ENCODE measurements at regions not wholly inside any gene's neighbourhood (a gene's known extent, or its start where the extent isn't known, plus 50 kb on each side); places are given as distances from the start of the nearest gene placed in this dataset.

DNA sequence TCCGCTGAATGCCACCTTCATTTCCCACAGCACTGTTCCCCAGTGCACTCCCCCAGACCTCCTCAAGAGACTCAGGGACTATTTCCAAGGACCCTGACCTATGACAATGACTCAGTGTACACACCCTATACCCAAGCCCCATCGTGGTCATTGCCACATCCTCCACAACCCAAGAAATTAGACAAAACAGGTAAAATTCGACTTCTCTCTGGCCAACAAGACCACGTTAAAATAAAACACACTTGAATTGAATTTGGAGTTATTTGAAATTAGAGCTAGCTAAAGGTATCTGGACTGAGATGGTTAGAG, 126.4 kb upstream of the NCK2 start:
- Histone ChIP-seq H3K4me2 (ENCODE audit: low read depth, low read length, poor library complexity, severe bottlenecking) (no peak overlapping the region), H3K4me3 (ENCODE audit: low read length, poor library complexity, severe bottlenecking) (no peak overlapping the region), H3K36me3 (ENCODE audit: insufficient read depth, low read length) (no peaks in the 10 kb centered on the region), H3F3A (ENCODE audit: low read depth) (no peaks in the 10 kb centered on the region), H3K9ac (ENCODE audit: low read depth, low read length, poor library complexity, severe bottlenecking) (no peak overlapping the region), H3K9me3 (ENCODE audit: insufficient read depth, low read depth, low read length) (no peaks in the 10 kb centered on the region), H3K79me2 (ENCODE audit: insufficient read depth, low read length) (no peaks in the 10 kb centered on the region), H2AFZ (ENCODE audit: low read length) (no peak overlapping the region), H3K27me3 (ENCODE audit: insufficient read depth, low read length, poor library complexity, severe bottlenecking) (no peaks in the 10 kb centered on the region), H3K4me1 (ENCODE audit: insufficient read depth, low read length, poor library complexity, severe bottlenecking) (no peaks in the 10 kb centered on the region), H4K20me1 (ENCODE audit: insufficient read depth, low read length, poor library complexity, severe bottlenecking) (no peaks in the 10 kb centered on the region), H3K9me2 (replicated peaks; ENCODE audit: low read depth, low read length) (no peaks in the 10 kb centered on the region)
- TF ChIP-seq EZH2phosphoT487 (IDR thresholded peaks at IDR 0.05; ENCODE audit: borderline replicate concordance) = no peak
- TF ChIP-seq, protein P1, sequence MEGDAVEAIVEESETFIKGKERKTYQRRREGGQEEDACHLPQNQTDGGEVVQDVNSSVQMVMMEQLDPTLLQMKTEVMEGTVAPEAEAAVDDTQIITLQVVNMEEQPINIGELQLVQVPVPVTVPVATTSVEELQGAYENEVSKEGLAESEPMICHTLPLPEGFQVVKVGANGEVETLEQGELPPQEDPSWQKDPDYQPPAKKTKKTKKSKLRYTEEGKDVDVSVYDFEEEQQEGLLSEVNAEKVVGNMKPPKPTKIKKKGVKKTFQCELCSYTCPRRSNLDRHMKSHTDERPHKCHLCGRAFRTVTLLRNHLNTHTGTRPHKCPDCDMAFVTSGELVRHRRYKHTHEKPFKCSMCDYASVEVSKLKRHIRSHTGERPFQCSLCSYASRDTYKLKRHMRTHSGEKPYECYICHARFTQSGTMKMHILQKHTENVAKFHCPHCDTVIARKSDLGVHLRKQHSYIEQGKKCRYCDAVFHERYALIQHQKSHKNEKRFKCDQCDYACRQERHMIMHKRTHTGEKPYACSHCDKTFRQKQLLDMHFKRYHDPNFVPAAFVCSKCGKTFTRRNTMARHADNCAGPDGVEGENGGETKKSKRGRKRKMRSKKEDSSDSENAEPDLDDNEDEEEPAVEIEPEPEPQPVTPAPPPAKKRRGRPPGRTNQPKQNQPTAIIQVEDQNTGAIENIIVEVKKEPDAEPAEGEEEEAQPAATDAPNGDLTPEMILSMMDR (conservative IDR thresholded peaks at IDR 0.05; ENCODE audit: low read length) = no peak

DNA sequence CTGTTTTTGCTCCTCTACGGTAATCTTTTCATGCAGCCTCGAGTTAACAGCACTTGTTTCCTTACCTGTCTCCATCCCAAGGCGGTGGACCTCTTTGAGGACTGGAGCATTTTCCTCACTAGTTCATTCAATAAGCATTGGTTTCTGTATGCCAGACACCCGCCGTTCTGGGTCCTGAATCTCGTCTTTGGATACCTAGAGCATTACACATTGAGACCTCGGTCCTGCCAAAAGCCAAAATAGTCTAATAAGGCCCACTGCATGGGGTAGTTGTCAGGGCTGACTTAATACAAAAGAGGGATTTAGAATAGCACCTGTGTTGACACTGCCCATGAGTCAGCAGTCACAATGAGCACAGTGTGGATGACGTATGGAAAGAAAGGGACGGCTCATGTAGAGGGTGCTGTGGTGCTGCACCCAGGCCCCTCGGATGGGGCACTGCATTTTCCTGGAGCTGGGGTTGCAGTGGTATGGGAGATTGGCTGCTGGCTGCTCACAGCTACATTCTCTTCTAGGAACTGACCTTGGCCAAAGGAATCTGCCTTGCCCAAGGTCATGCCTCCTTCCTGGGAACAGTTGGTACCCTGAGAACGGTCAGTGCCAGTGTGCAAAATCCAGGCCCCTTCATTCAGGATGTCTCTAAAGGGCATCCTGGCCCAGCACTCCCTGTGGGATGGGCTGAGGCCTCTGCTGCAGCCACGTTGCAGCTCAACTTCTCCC, 126.9 kb upstream of the NCK2 start:
- Histone ChIP-seq H3F3A (ENCODE audit: low read depth) (no peaks in the 10 kb centered on the region), H3K79me2 (ENCODE audit: insufficient read depth, low read length) (no peaks in the 10 kb centered on the region), H3K27me3 (ENCODE audit: insufficient read depth, low read length, poor library complexity, severe bottlenecking) (no peaks in the 10 kb centered on the region), H3K9ac (ENCODE audit: low read depth, low read length, poor library complexity, severe bottlenecking) (no peak overlapping the region), H3K9me2 (replicated peaks; ENCODE audit: low read depth, low read length) (no peaks in the 10 kb centered on the region), H3K36me3 (ENCODE audit: insufficient read depth, low read length) (no peaks in the 10 kb centered on the region), H3K9me3 (ENCODE audit: insufficient read depth, low read depth, low read length) (no peaks in the 10 kb centered on the region), H4K20me1 (ENCODE audit: insufficient read depth, low read length, poor library complexity, severe bottlenecking) (no peaks in the 10 kb centered on the region), H2AFZ (ENCODE audit: low read length) (no peak overlapping the region), H3K4me3 (ENCODE audit: low read length, poor library complexity, severe bottlenecking) (no peak overlapping the region), H3K4me1 (ENCODE audit: insufficient read depth, low read length, poor library complexity, severe bottlenecking) (no peaks in the 10 kb centered on the region), H3K4me2 (ENCODE audit: low read depth, low read length, poor library complexity, severe bottlenecking) (no peak overlapping the region)
- TF ChIP-seq EZH2phosphoT487 (IDR thresholded peaks at IDR 0.05; ENCODE audit: borderline replicate concordance) = no peak
- TF ChIP-seq, protein P1 (conservative IDR thresholded peaks at IDR 0.05; ENCODE audit: low read length) = no peak

DNA sequence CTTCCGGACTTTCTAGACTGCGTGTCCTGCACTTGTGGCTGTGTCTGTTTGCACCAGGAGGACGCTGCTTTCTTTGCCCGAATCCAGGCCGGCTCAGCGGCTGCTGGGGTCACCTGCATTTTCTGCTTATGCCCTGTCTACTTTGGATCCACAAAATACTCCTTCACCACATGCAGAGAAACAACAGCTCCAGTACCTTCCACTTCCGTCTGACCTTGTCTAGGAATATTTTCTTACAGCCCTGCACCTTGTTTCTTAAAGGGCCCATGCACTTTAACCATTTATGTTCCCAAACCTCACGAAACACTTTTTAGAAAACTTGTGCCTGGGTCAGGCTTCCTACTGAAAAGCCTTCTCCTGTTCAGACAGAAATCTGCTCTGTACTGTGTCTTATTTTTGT, 129.4 kb upstream of the NCK2 start:
- TF ChIP-seq, protein P1 (conservative IDR thresholded peaks at IDR 0.05; ENCODE audit: low read length) = no peak
- TF ChIP-seq EZH2phosphoT487 (IDR thresholded peaks at IDR 0.05; ENCODE audit: borderline replicate concordance) = no peak
- Histone ChIP-seq H3K79me2 (ENCODE audit: insufficient read depth, low read length) (no peaks in the 10 kb centered on the region), H3K9me2 (replicated peaks; ENCODE audit: low read depth, low read length) (no peaks in the 10 kb centered on the region), H3K9me3 (ENCODE audit: insufficient read depth, low read depth, low read length) (no peaks in the 10 kb centered on the region), H3F3A (ENCODE audit: low read depth) (no peaks in the 10 kb centered on the region), H2AFZ (ENCODE audit: low read length) (no peak overlapping the region), H3K4me1 (ENCODE audit: insufficient read depth, low read length, poor library complexity, severe bottlenecking) (no peaks in the 10 kb centered on the region), H3K4me2 (ENCODE audit: low read depth, low read length, poor library complexity, severe bottlenecking) (no peak overlapping the region), H4K20me1 (ENCODE audit: insufficient read depth, low read length, poor library complexity, severe bottlenecking) (no peaks in the 10 kb centered on the region), H3K27me3 (ENCODE audit: insufficient read depth, low read length, poor library complexity, severe bottlenecking) (no peaks in the 10 kb centered on the region), H3K36me3 (ENCODE audit: insufficient read depth, low read length) (no peaks in the 10 kb centered on the region), H3K4me3 (ENCODE audit: low read length, poor library complexity, severe bottlenecking) (no peak overlapping the region), H3K9ac (ENCODE audit: low read depth, low read length, poor library complexity, severe bottlenecking) (no peak overlapping the region)
